ENCODE measurements at regions not wholly inside any gene's neighbourhood (a gene's known extent, or its start where the extent isn't known, plus 50 kb on each side); places are given as distances from the start of the nearest gene placed in this dataset.
A peak's percentile ranks its signal among the peaks of the same experiment; 100 is the strongest.

- H3K27me3 ChIP-seq (replicated peaks; ENCODE audit: control insufficient read depth, insufficient read depth, low read length), result no peaks in the 10 kb centered on the region
- no peak for TF ChIP-seq CTCF (IDR thresholded peaks at IDR 0.05; ENCODE audit: insufficient read depth, low read length, poor library complexity, severe bottlenecking)
- H3K36me3 ChIP-seq (ENCODE audit: control insufficient read depth, insufficient read depth, low read length), result no peaks in the 10 kb centered on the region
- H3K4me3 ChIP-seq (replicated peaks; ENCODE audit: low read depth, low read length), result no peak overlapping the region
- DNase-seq (ENCODE audit: extremely low read depth, insufficient read length), result peak; percentile 32
These were observed 439.5 kb downstream of the CCER1 start for GRCh38 chr12:90515199-90516175.

- Histone ChIP-seq H3K27me3 (replicated peaks; ENCODE audit: control insufficient read depth, insufficient read depth, low read length) (no peaks in the 10 kb centered on the region), H3K36me3 (ENCODE audit: control insufficient read depth, insufficient read depth, low read length) (no peaks in the 10 kb centered on the region), H3K4me3 (replicated peaks; ENCODE audit: low read depth, low read length) (no peak overlapping the region)
- no peak for DNase-seq (ENCODE audit: extremely low read depth, insufficient read length)
- no peak for TF ChIP-seq CTCF (IDR thresholded peaks at IDR 0.05; ENCODE audit: insufficient read depth, low read length, poor library complexity, severe bottlenecking)
These were observed 440.7 kb downstream of the CCER1 start for GRCh38 chr12:90514325-90514724.

- DNase-seq (ENCODE audit: extremely low read depth, insufficient read length), result no peak
- no peak overlapping the region for H3K4me3 ChIP-seq (replicated peaks; ENCODE audit: low read depth, low read length)
- no peak for TF ChIP-seq CTCF (IDR thresholded peaks at IDR 0.05; ENCODE audit: insufficient read depth, low read length, poor library complexity, severe bottlenecking)
- H3K27me3 ChIP-seq (replicated peaks; ENCODE audit: control insufficient read depth, insufficient read depth, low read length), result no peaks in the 10 kb centered on the region
- H3K36me3 ChIP-seq (ENCODE audit: control insufficient read depth, insufficient read depth, low read length), result no peaks in the 10 kb centered on the region
These were observed 442.5 kb downstream of the CCER1 start for GRCh38 chr12:90512518-90512917.

- Histone ChIP-seq H3K4me3 (replicated peaks; ENCODE audit: low read depth, low read length) (no peak overlapping the region), H3K36me3 (ENCODE audit: control insufficient read depth, insufficient read depth, low read length) (no peaks in the 10 kb centered on the region), H3K27me3 (replicated peaks; ENCODE audit: control insufficient read depth, insufficient read depth, low read length) (no peaks in the 10 kb centered on the region)
- TF ChIP-seq CTCF (IDR thresholded peaks at IDR 0.05; ENCODE audit: insufficient read depth, low read length, poor library complexity, severe bottlenecking), result no peak
- no peak for DNase-seq (ENCODE audit: extremely low read depth, insufficient read length)
These were observed 444.0 kb downstream of the CCER1 start for GRCh38 chr12:90510948-90511347.

GRCh38 chr12:90504806-90505205 lies 450.2 kb downstream of the CCER1 start:
- TF ChIP-seq CTCF (IDR thresholded peaks at IDR 0.05; ENCODE audit: insufficient read depth, low read length, poor library complexity, severe bottlenecking), result no peak
- no peak for DNase-seq (ENCODE audit: extremely low read depth, insufficient read length)
- H3K27me3 ChIP-seq (replicated peaks; ENCODE audit: control insufficient read depth, insufficient read depth, low read length), result no peaks in the 10 kb centered on the region
- H3K4me3 ChIP-seq (replicated peaks; ENCODE audit: low read depth, low read length), result no peak overlapping the region
- H3K36me3 ChIP-seq (ENCODE audit: control insufficient read depth, insufficient read depth, low read length), result no peaks in the 10 kb centered on the region
